K562 (cell line): ENCODE measurements at regions not wholly inside any gene's neighbourhood (a gene's known extent, or its start where the extent isn't known, plus 50 kb on each side); places are given as distances from the start of the nearest gene placed in this dataset.

Experiments
- CHD2 ChIP-seq: IDR thresholded peaks from 2 replicates; pipeline ENCODE4 v1.6.1; 2011; ENCODE audit warnings: low read depth, low read length
- NFE2L1 ChIP-seq: fragments of 450-650 bp; IDR thresholded peaks from 2 replicates; pipeline ENCODE4 v1.6.1; 2016; ENCODE audit warnings: missing genetic modification characterization, low read depth, mild to moderate bottlenecking, missing compliant biosample characterization, moderate library complexity, borderline replicate concordance
- POLR2A ChIP-seq: fragments of 450-650 bp; conservative IDR thresholded peaks from 2 replicates; pipeline ENCODE4 v1.6.1; 2016
- RBM22 ChIP-seq: fragments of 200-400 bp; formaldehyde crosslinking; IDR thresholded peaks from 2 replicates; pipeline ENCODE4 v1.6.1; 2018; ENCODE audit warnings: low read length, low read depth; ENCODE audit not compliant: poor library complexity, severe bottlenecking
- SLC30A9 ChIP-seq: fragments of 250-450 bp; sonication (Bioruptor Pico); IDR thresholded peaks from 2 replicates; pipeline ENCODE4 v1.8.0; 2022; ENCODE audit warnings: mild to moderate bottlenecking, moderate library complexity
- YY1 ChIP-seq, 3 experiments: IDR thresholded peaks; 2 replicates each; pipeline ENCODE4 v1.6.1; 2011; ENCODE audit warnings: low read length in 2 of 3, mild to moderate bottlenecking in 2 of 3, moderate library complexity in 2 of 3, borderline replicate concordance in 1 of 3, control low read depth in 1 of 3, low read depth in 1 of 3; ENCODE audit not compliant: insufficient read depth in 3 of 3, insufficient replicate concordance in 2 of 3, control insufficient read depth in 1 of 3, insufficient read length in 1 of 3; ENCODE audit errors: extremely low read depth in 1 of 3
- ZKSCAN3 ChIP-seq: fragments of 250-450 bp; sonication (Bioruptor Pico); IDR thresholded peaks from 2 replicates; pipeline ENCODE4 v1.4.0; 2020
- ZNF408 ChIP-seq: fragments of 250-450 bp; sonication (Bioruptor Pico); IDR thresholded peaks from 2 replicates; pipeline ENCODE4 v1.4.0; 2020; ENCODE audit warnings: low read depth, mild to moderate bottlenecking, moderate library complexity
- ZNF699 ChIP-seq: fragments of 250-450 bp; sonication (Bioruptor Pico); IDR thresholded peaks from 2 replicates; pipeline ENCODE4 v1.8.0; 2021; ENCODE audit warnings: mild to moderate bottlenecking, moderate library complexity; ENCODE audit not compliant: insufficient replicate concordance
- TF ChIP-seq, protein P1 (sequence below): fragments of 250-450 bp; sonication (Bioruptor Pico); IDR thresholded peaks from 2 replicates; pipeline ENCODE4 v1.8.0; 2021; ENCODE audit warnings: borderline replicate concordance, mild to moderate bottlenecking, moderate library complexity; ENCODE audit not compliant: poor library complexity, severe bottlenecking
- TF ChIP-seq, protein P2 (sequence below): fragments of 450-650 bp; IDR thresholded peaks from 2 replicates; pipeline ENCODE4 v1.6.1; 2016; ENCODE audit warnings: borderline replicate concordance

- TF ChIP-seq, protein P1, sequence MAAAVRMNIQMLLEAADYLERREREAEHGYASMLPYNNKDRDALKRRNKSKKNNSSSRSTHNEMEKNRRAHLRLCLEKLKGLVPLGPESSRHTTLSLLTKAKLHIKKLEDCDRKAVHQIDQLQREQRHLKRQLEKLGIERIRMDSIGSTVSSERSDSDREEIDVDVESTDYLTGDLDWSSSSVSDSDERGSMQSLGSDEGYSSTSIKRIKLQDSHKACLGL (CRISPR knock-in tag): no peak
- no peak for TF ChIP-seq ZNF699 (CRISPR knock-in tag)
- no peak for TF ChIP-seq ZKSCAN3
- no peak for TF ChIP-seq SLC30A9
- no peak for TF ChIP-seq NFE2L1
- no peak for TF ChIP-seq RBM22
- TF ChIP-seq, protein P2, sequence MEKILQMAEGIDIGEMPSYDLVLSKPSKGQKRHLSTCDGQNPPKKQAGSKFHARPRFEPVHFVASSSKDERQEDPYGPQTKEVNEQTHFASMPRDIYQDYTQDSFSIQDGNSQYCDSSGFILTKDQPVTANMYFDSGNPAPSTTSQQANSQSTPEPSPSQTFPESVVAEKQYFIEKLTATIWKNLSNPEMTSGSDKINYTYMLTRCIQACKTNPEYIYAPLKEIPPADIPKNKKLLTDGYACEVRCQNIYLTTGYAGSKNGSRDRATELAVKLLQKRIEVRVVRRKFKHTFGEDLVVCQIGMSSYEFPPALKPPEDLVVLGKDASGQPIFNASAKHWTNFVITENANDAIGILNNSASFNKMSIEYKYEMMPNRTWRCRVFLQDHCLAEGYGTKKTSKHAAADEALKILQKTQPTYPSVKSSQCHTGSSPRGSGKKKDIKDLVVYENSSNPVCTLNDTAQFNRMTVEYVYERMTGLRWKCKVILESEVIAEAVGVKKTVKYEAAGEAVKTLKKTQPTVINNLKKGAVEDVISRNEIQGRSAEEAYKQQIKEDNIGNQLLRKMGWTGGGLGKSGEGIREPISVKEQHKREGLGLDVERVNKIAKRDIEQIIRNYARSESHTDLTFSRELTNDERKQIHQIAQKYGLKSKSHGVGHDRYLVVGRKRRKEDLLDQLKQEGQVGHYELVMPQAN: no peak
- no peak for TF ChIP-seq CHD2
- TF ChIP-seq YY1 (IDR thresholded peaks at IDR 0.05; ENCODE audit: borderline replicate concordance in 1 of 3, control insufficient read depth in 1 of 3, extremely low read depth in 1 of 3, insufficient read depth in 3 of 3, insufficient read length in 1 of 3, insufficient replicate concordance in 2 of 3, low read depth in 1 of 3, low read length in 2 of 3): no peak
- TF ChIP-seq ZNF408: no peak
- TF ChIP-seq POLR2A: no peak
Measured at GRCh38 chr22:42329504-42329903, 59.1 kb upstream of the TCF20 start (continued).
